PC-3 (cell line): ENCODE measurements at regions not wholly inside any gene's neighbourhood (a gene's known extent, or its start where the extent isn't known, plus 50 kb on each side); places are given as distances from the start of the nearest gene placed in this dataset.

ENCODE experiments used
- EZH2 ChIP-seq: fragments of 300-600 bp; sonication (generic); IDR thresholded peaks from one replicate; pipeline ENCODE4 v1.6.1; 2017; ENCODE audit warnings: antibody characterized with exemption, mild to moderate bottlenecking, low read length; ENCODE audit not compliant: unreplicated experiment
- EZH2phosphoT487 ChIP-seq: fragments of 300-600 bp; sonication (generic); IDR thresholded peaks from 2 replicates; pipeline ENCODE4 v1.6.1; 2018; ENCODE audit warnings: mild to moderate bottlenecking, antibody characterized with exemption, low read length, borderline replicate concordance
- TF ChIP-seq, protein P1 (sequence below): fragments of 300-600 bp; sonication (generic); conservative IDR thresholded peaks from 2 replicates; pipeline ENCODE4 v1.5.1; 2017; ENCODE audit warnings: antibody characterized with exemption, low read depth, mild to moderate bottlenecking, low read length

DNA sequence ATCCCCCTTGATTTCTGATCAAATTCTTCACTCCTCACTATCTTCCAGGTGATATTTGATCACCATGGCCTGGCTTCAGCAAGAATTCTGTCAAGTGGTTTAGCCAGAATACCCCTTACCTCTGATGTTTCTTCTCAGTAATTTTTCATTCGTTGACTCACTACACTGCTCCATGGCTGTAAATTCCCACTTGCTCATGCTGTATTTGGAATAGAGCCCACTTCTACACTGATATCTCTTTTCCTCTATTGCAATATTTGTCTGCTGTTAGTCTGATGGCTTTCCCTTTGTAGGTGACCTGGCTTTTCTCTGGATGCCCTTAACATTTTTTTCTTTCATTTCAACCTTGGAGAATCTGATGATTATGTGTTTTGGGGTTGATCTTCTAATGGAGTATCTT is 73.9 kb upstream of the DIPK2B start:
- TF ChIP-seq, protein P1, sequence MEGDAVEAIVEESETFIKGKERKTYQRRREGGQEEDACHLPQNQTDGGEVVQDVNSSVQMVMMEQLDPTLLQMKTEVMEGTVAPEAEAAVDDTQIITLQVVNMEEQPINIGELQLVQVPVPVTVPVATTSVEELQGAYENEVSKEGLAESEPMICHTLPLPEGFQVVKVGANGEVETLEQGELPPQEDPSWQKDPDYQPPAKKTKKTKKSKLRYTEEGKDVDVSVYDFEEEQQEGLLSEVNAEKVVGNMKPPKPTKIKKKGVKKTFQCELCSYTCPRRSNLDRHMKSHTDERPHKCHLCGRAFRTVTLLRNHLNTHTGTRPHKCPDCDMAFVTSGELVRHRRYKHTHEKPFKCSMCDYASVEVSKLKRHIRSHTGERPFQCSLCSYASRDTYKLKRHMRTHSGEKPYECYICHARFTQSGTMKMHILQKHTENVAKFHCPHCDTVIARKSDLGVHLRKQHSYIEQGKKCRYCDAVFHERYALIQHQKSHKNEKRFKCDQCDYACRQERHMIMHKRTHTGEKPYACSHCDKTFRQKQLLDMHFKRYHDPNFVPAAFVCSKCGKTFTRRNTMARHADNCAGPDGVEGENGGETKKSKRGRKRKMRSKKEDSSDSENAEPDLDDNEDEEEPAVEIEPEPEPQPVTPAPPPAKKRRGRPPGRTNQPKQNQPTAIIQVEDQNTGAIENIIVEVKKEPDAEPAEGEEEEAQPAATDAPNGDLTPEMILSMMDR, result no peak
- no peak for TF ChIP-seq EZH2
- TF ChIP-seq EZH2phosphoT487, result no peak
